Activated B cell treated with CpG ODN at 0.5 μM for 24 hours (primary cell): ENCODE measurements at regions not wholly inside any gene's neighbourhood (a gene's known extent, or its start where the extent isn't known, plus 50 kb on each side); places are given as distances from the start of the nearest gene placed in this dataset.
"Not testable (repeated sequence)": the region's sequence is repeated elsewhere in the genome, so short reads cannot be mapped to it uniquely, and the experiment has no call there.

ENCODE experiments used
- ATAC-seq: fragments of 200-7000 bp; cut with Tn5 transposase; one replicate; pipeline ENCODE4 v1.10.0; 2021; ENCODE audit warnings: low read depth, mild to moderate bottlenecking, moderate library complexity
- CTCF ChIA-PET: fragments of 350-600 bp; sonication (Branson Sonifier 250); formaldehyde crosslinking; loops from one replicate; lab custom pipeline; 2021; ENCODE audit warnings: antibody characterized with exemption; lab: Charles Lee
- POLR2A ChIA-PET: fragments of 350-600 bp; sonication (Branson Sonifier 250); formaldehyde crosslinking; loops from one replicate; lab custom pipeline; 2021; ENCODE audit warnings: antibody characterized with exemption; lab: Charles Lee
- DNase-seq: peaks from one replicate; pipeline ENCODE4 v3.0.0; 2022
- H3K27ac Mint-ChIP-seq: one replicate; pipeline ENCODE4 v1.8.0; 2020; ENCODE audit warnings: mixed read lengths
- H3K27me3 Mint-ChIP-seq: one replicate; pipeline ENCODE4 v1.8.0; 2021; ENCODE audit warnings: mixed read lengths
- H3K36me3 Mint-ChIP-seq: one replicate; pipeline ENCODE4 v1.8.0; 2021; ENCODE audit warnings: low read depth, mixed read lengths
- H3K4me1 Mint-ChIP-seq: one replicate; pipeline ENCODE4 v1.8.0; 2021; ENCODE audit warnings: mixed read lengths
- H3K4me3 Mint-ChIP-seq: one replicate; pipeline ENCODE4 v1.8.0; 2020; ENCODE audit warnings: mild to moderate bottlenecking, mixed read lengths
- H3K9me3 Mint-ChIP-seq: one replicate; pipeline ENCODE4 v1.8.0; 2020; ENCODE audit warnings: mixed read lengths
- intact Hi-C: fragments of 100-400 bp; cut with micrococcal nuclease; formaldehyde crosslinking; loops from one replicate; pipeline ENCODE4 v1.15.1; 2024
- TF ChIP-seq, protein P1 (sequence below): fragments of 200-600 bp; IDR thresholded peaks from one replicate; pipeline ENCODE4 v1.8.0; 2022; ENCODE audit warnings: antibody characterized with exemption, mild to moderate bottlenecking

DNA sequence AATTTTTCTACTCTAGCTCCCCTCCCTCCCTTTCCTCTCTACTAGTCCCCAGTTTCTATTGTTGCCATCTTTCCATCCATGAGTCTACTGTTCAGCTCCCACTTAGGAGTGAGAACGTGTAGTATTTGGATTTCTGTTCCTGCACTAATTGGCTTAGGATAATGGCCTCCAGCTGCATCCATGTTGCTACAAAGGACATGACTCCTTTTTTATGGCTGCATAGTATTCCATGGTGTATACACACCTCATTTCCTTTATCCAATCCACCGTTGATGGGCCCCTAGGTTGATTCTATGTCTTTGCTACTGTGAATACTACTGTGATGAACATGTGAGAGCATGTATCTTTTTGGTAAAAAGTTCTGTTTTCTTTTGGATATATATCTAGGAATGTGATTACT, 138.9 kb upstream of the MSX2 start:
- ChIA-PET POLR2A (no interaction called here), CTCF (no interaction called here)
- DNase-seq (no peak), ATAC-seq (no peak)
- intact Hi-C loops: no loop called here
- no peaks in the 10 kb centered on the region for H3K4me1 Mint-ChIP-seq
- no peaks in the 10 kb centered on the region for H3K27me3 Mint-ChIP-seq
- TF ChIP-seq, protein P1, sequence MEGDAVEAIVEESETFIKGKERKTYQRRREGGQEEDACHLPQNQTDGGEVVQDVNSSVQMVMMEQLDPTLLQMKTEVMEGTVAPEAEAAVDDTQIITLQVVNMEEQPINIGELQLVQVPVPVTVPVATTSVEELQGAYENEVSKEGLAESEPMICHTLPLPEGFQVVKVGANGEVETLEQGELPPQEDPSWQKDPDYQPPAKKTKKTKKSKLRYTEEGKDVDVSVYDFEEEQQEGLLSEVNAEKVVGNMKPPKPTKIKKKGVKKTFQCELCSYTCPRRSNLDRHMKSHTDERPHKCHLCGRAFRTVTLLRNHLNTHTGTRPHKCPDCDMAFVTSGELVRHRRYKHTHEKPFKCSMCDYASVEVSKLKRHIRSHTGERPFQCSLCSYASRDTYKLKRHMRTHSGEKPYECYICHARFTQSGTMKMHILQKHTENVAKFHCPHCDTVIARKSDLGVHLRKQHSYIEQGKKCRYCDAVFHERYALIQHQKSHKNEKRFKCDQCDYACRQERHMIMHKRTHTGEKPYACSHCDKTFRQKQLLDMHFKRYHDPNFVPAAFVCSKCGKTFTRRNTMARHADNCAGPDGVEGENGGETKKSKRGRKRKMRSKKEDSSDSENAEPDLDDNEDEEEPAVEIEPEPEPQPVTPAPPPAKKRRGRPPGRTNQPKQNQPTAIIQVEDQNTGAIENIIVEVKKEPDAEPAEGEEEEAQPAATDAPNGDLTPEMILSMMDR: no peak
- peaks cover 12% of the 10 kb centered on the region for H3K9me3 Mint-ChIP-seq
- no peaks in the 10 kb centered on the region for H3K36me3 Mint-ChIP-seq
- no peak overlapping the region for H3K4me3 Mint-ChIP-seq
- no peak overlapping the region for H3K27ac Mint-ChIP-seq

DNA sequence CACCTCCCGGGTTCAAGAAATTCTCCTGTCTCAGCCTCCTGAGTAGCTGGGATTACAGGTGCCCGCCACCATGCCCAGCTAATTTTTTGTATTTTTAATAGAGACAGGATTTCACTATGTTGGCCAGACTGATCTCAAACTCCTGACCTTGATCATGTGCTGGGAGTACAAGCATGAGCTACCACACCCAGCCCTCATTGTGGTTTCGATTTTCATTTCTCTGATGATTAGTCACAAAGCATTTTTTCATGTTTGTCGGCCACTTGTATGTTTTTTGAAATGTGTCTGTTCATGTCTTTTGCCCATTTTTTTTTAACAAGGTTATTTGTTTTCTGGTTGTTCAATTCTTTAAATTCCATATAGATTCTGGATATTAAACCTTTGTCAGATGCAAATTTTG, 138.2 kb upstream of the MSX2 start:
- intact Hi-C loops, ATAC-seq, H3K4me1 Mint-ChIP-seq, H3K4me3 Mint-ChIP-seq, H3K36me3 Mint-ChIP-seq, H3K27ac Mint-ChIP-seq, POLR2A ChIA-PET, DNase-seq, CTCF ChIA-PET, H3K27me3 Mint-ChIP-seq: not testable (repeated sequence)
- peaks cover 12% of the 10 kb centered on the region for H3K9me3 Mint-ChIP-seq

DNA sequence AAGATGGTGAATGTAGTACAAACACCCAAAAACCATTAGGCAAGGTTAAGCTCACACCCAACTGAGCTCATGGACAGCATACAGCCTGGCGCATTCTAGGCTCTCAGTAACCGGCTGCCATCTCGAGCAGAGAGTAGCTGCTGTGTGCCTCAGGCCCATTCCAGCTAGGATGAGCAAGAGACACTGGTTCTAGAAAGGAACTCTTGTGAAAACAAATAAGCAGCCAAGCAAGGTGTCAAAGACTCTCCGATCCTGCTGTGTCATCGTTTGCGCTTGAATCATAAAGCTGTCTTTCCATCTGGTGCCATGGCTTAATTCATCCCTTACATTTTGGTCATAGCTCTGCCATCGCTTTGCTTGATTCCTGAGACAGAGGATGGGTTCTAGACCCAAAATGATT, 135.4 kb upstream of the MSX2 start:
- peaks cover 12% of the 10 kb centered on the region for H3K9me3 Mint-ChIP-seq
- ATAC-seq (no peak), DNase-seq (no peak)
- TF ChIP-seq, protein P1: no peak
- intact Hi-C loops: no loop called here
- no peaks in the 10 kb centered on the region for H3K36me3 Mint-ChIP-seq
- ChIA-PET POLR2A (no interaction called here), CTCF (no interaction called here)
- H3K27ac Mint-ChIP-seq: no peak overlapping the region
- H3K4me3 Mint-ChIP-seq: no peak overlapping the region
- H3K27me3 Mint-ChIP-seq: no peaks in the 10 kb centered on the region
- no peaks in the 10 kb centered on the region for H3K4me1 Mint-ChIP-seq

DNA sequence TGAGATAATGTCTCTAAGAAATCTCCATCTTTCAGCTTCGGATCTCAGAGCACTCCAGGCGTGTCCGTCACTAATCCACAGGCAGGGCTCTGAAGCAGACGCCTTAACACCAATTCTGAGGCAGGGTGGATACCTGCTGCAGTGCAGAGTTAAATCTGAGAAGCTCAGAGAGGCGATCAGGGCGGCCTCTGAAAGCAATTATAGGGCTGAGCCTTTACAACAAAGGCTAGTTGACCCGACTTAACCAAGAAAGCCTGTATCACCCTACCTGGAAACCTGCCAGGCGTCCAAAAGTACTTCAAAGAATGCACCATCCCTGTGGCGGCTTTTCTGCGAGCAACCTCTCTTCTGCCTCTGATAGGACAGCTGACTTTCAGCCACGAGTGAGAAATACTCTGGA, 134.8 kb upstream of the MSX2 start:
- ChIA-PET POLR2A (no interaction called here), CTCF (no interaction called here)
- Mint-ChIP-seq H3K27ac (no peak overlapping the region), H3K9me3 (peaks cover 12% of the 10 kb centered on the region), H3K4me1 (no peaks in the 10 kb centered on the region), H3K4me3 (no peak overlapping the region), H3K36me3 (no peaks in the 10 kb centered on the region), H3K27me3 (no peaks in the 10 kb centered on the region)
- no peak for ATAC-seq
- DNase-seq: no peak
- intact Hi-C loops: no loop called here
- TF ChIP-seq, protein P1: no peak

DNA sequence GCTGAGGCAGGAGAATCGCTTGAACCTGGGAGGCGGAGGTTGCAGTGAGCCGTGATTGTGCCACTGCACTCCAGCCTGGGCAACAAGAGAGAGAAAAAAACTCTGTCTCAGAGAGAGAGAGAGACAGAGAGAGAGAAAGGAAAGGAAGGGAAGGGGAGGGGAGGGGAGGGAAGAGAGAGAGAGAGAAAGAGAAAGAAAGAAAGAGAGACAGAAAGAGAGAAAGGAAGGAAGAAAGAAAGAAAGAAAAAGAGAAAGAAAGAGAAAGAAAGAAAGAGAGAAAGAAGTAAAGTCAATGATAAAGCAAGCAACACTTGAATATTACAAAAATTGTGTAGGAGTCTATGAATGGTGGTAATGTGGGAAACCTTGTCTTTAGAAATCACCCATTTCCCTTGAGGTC, 133.6 kb upstream of the MSX2 start:
- peaks cover 6% of the 10 kb centered on the region for H3K9me3 Mint-ChIP-seq
- no peak overlapping the region for H3K27ac Mint-ChIP-seq
- no peaks in the 10 kb centered on the region for H3K27me3 Mint-ChIP-seq
- no peaks in the 10 kb centered on the region for H3K36me3 Mint-ChIP-seq
- no peak overlapping the region for H3K4me3 Mint-ChIP-seq
- no peak for DNase-seq
- TF ChIP-seq, protein P1: no peak
- POLR2A ChIA-PET: no interaction called here
- no peak for ATAC-seq
- CTCF ChIA-PET: no interaction called here
- intact Hi-C loops: no loop called here
- no peaks in the 10 kb centered on the region for H3K4me1 Mint-ChIP-seq

DNA sequence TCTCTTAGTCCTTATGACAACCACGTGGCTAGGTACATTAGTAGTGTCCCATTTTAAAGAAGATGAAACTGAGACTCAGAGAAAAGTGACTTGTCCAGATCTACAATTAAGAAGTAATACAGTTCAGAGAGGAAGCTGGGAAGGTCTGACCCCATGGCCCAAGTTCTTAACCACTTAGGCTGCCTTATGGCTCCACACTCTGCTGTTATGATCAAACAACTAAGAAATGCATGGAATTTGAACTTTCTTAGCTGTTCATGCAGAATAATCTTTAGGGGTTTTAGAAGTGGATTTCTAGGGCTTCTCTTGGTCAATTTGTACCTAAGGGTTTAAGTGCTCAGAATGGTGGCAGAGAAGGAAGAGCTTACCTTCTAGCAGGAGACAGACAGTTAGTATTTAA, 128.0 kb upstream of the MSX2 start:
- Mint-ChIP-seq H3K4me3 (no peak overlapping the region), H3K27ac (no peak overlapping the region), H3K4me1 (no peaks in the 10 kb centered on the region), H3K9me3 (no peaks in the 10 kb centered on the region), H3K36me3 (no peaks in the 10 kb centered on the region), H3K27me3 (peaks cover 3% of the 10 kb centered on the region)
- POLR2A ChIA-PET: no interaction called here
- no peak for ATAC-seq
- intact Hi-C loops: no loop called here
- CTCF ChIA-PET: no interaction called here
- no peak for DNase-seq
- TF ChIP-seq, protein P1: no peak
